HFFc6 (cell line): ENCODE measurements at regions not wholly inside any gene's neighbourhood (a gene's known extent, or its start where the extent isn't known, plus 50 kb on each side); places are given as distances from the start of the nearest gene placed in this dataset.

ENCODE experiments used
- DNase-seq: peaks from one replicate; pipeline ENCODE4 v3.0.0-alpha.2; 2018
- H3K27ac Mint-ChIP-seq: 2 replicates; pipeline ENCODE4 v1.8.0; 2020; ENCODE audit warnings: mild to moderate bottlenecking, mixed read lengths
- H3K27me3 Mint-ChIP-seq: 2 replicates; pipeline ENCODE4 v1.8.0; 2021; ENCODE audit warnings: mild to moderate bottlenecking, moderate library complexity, mixed read lengths; ENCODE audit not compliant: insufficient read depth
- H3K36me3 Mint-ChIP-seq: 2 replicates; pipeline ENCODE4 v1.8.0; 2021; ENCODE audit warnings: low read depth, mixed read lengths
- H3K4me1 Mint-ChIP-seq: 2 replicates; pipeline ENCODE4 v1.8.0; 2020; ENCODE audit warnings: low read depth, mixed read lengths
- H3K4me3 Mint-ChIP-seq: 2 replicates; pipeline ENCODE4 v1.8.0; 2020; ENCODE audit warnings: mild to moderate bottlenecking, moderate library complexity, mixed read lengths
- H3K9me3 Mint-ChIP-seq: 2 replicates; pipeline ENCODE4 v1.8.0; 2020; ENCODE audit warnings: mild to moderate bottlenecking, mixed read lengths
- TF ChIP-seq, protein P1 (sequence below): fragments of 200-600 bp; sonication (generic); IDR thresholded peaks from 2 replicates; pipeline ENCODE4 v1.5.0; 2021; ENCODE audit warnings: antibody characterized with exemption, mild to moderate bottlenecking

DNA sequence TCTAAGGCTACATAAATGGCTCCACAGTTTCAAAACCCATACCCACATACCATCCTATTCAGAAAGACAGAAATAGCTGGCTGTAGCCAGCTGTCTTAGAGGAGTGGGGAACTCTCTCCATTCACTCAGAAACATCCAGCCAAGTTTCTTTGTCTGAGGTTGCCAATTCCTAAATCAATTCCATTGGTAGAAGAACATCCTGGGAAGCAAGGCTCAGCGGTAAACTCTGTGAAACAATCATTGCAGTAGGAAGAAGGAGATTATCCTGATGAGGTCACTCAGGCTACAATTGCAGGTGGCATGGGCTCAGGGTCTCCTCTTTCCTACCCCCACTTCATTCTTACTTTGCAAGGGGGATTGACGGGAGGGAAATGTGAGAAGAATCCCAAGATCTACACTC, 154.0 kb downstream of the ETV1 start:
- Mint-ChIP-seq H3K27ac (no peak overlapping the region), H3K36me3 (no peaks in the 10 kb centered on the region), H3K4me1 (peaks cover 37% of the 10 kb centered on the region), H3K4me3 (no peak overlapping the region), H3K27me3 (no peaks in the 10 kb centered on the region), H3K9me3 (no peaks in the 10 kb centered on the region)
- DNase-seq: no peak
- TF ChIP-seq, protein P1, sequence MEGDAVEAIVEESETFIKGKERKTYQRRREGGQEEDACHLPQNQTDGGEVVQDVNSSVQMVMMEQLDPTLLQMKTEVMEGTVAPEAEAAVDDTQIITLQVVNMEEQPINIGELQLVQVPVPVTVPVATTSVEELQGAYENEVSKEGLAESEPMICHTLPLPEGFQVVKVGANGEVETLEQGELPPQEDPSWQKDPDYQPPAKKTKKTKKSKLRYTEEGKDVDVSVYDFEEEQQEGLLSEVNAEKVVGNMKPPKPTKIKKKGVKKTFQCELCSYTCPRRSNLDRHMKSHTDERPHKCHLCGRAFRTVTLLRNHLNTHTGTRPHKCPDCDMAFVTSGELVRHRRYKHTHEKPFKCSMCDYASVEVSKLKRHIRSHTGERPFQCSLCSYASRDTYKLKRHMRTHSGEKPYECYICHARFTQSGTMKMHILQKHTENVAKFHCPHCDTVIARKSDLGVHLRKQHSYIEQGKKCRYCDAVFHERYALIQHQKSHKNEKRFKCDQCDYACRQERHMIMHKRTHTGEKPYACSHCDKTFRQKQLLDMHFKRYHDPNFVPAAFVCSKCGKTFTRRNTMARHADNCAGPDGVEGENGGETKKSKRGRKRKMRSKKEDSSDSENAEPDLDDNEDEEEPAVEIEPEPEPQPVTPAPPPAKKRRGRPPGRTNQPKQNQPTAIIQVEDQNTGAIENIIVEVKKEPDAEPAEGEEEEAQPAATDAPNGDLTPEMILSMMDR: no peak

DNA sequence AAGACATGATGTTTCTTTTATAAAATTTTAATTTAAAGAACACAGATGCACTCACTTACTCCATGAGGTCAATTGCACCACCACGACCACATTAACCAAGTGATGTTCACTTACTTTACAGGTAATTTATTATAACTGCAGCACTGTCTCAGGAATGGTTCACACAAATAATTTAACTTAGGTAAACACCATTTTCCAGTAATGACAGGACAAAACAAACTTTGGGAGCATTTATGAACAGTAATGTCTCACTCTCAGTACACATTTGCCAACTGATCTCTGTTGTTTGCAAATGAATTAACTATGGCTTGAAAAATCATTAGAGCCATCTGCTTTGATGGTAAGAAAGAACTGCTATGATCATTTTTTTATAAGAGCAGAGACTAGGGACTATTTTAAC, 150.4 kb downstream of the ETV1 start:
- no peak overlapping the region for H3K27ac Mint-ChIP-seq
- H3K36me3 Mint-ChIP-seq: no peaks in the 10 kb centered on the region
- peaks cover 2% of the 10 kb centered on the region; the same call in 1 of the 2 replicates for H3K27me3 Mint-ChIP-seq
- DNase-seq: no peak
- H3K4me1 Mint-ChIP-seq: peaks cover 15% of the 10 kb centered on the region
- TF ChIP-seq, protein P1: no peak
- H3K9me3 Mint-ChIP-seq: no peaks in the 10 kb centered on the region
- no peak overlapping the region for H3K4me3 Mint-ChIP-seq
